Glomerular endothelial cell (primary cell): ENCODE measurements at regions not wholly inside any gene's neighbourhood (a gene's known extent, or its start where the extent isn't known, plus 50 kb on each side); places are given as distances from the start of the nearest gene placed in this dataset.

Experiments used
- DNase-seq: peaks from one replicate; pipeline ENCODE4 v3.0.0-alpha.2; 2011; ENCODE audit warnings: low read depth, low spot score; ENCODE audit errors: extremely low read depth

GRCh38 chr16:63239065-63239570 lies 1202.9 kb upstream of the CDH8 start:
- DNase-seq: no peak

GRCh38 chr16:63230421-63231040 lies 1194.3 kb upstream of the CDH8 start:
- no peak for DNase-seq

- no peak for DNase-seq
Observed at GRCh38 chr16:63228259-63228658, 1192.0 kb upstream of the CDH8 start.

- DNase-seq: no peak
Observed at GRCh38 chr16:63223851-63224250, 1187.6 kb upstream of the CDH8 start.

DNA sequence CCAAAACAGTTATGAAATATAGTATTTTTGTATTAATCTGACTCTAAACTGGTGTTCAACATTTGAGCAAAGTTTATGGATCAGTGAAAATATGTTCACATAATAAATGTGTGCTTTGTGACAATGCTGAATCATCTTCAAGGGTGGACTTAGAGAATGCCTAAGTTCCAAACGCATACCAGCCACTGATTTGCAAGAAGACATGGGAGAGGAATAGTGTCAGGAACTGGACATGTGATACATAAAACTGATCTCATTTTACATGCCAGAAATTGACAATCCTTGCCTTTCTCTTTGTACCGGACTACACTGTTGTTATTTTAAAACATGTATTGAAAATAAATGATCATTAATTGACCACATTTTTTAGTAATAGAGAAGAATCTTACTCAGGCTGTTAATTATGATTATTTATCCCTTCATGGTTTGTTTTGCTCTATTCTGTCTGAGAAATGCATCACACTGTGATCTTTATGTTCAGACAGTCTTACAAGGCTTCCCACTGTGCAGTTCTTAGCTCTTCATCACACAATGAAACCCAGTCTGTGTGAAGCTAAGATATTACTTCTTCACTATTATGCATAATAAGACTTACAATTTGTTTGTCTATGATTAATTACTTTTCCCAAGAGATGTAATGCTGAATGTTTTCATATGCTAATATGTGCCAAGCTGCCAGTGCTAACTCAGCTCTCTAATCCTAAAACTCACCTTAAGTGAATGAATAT lies 1180.6 kb upstream of the CDH8 start:
- no peak for DNase-seq

DNA sequence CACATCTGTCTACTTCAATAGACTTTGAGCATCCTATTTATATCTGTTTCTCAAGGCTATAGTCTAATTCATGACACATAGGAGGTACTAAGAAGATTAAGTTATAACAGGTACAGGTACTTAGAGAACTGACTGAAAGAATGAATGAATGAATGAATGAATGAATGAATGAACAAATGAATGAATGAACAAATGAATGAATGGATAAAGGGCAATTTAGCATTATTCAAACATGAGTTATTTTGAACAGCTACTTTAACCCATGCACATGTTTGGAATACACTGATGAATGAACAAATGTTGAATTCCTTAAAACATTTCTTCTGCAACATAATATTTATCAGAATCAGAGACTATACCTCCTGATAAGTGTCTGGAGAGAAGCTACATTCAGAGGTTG lies 1165.6 kb upstream of the CDH8 start:
- DNase-seq: no peak

- DNase-seq: no peak
Observed at GRCh38 chr16:63200940-63201339, 1164.7 kb upstream of the CDH8 start.

DNA sequence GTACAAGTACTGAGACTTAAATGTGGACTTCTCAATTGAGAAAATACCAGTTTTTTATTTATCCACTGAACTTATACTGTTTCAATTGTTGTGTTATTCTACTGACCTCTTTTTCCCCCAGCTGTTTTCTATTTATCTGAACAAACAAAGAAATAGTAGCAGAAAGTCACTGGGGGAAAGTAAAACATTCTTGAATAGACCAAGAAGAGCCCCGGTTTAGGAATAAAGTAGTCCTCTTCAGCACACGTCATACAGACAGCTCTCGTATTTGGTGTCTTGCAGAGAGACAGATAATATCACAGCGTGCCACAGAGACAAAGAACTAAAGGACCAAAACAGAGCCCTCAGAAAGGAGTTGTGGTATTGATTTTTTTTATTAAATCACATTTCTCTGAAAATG lies 1159.1 kb upstream of the CDH8 start:
- no peak for DNase-seq

DNA sequence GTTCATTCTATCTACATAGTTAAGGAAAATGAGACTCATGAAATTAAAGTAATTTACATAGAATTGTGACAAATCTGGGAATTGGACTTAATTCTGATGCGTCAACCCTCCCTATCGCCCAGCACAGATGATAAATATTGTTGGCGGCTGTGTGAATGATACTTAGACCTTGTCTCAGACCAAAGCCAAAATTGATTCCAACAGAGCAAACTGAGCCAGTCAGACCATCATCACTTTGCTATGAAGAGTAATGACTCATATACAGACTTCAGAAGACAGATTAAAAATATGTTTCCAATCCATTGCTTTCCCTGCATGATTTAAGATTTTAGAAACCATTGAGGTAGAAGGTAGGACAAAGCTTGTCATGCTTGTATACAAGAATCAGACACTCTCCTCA lies 1156.7 kb upstream of the CDH8 start:
- no peak for DNase-seq

DNA sequence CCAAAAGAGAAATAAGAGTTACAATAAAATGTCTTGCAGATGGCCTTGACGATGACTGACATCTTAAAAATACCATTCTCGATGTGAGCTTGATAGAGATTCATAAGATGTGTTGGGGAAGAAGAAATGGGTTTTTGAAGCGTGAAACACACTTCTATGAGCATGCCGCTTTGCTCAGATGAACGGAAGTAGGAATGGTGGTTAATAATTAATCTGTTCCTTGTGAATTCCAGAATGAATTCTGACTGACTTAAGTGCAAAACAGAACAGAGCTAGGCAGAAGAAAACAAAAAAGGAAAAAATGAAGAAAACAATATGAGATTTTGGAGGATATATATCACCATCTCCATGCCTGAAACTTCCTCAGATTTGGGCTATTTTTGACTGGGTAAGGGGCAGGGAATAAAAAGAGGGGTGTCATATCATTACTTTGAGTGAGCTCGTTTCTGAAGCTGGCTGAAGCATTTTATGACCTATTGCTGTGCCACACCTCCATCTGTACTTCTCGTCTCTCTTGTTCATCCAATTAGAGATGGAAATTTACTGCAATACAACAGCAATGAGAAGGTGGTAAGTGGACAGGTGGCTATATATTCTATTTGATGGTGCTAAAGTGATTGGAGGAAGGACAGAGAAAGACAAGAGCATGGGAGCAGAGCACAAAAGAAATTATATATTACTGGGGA lies 1152.0 kb upstream of the CDH8 start:
- no peak for DNase-seq

GRCh38 chr16:63187638-63188037 lies 1151.4 kb upstream of the CDH8 start:
- no peak for DNase-seq

DNA sequence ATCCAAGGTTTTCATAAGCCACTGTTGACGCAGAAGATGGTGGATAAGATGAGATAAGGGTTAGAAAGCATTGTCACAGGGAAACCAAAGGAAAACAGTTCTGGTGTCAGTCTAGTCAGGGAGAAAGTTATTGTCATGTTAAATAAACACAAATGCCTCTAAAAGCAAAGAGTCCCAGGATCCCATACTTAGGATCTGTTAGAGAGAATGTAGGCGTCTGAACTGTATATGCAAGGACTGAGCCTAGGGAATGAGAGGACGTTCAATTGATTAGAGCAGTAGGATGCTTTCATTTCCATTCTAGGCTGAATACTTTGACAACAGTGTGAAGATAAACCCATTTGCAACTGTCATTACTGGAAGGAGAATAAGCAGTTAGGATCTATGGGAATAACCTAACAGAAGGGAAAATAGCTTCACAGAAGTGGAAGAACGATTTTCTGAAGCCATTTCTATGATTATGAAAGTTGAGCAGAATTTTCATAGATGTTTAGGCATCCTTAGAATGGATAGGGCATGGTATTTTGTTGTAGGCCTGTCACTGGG lies 1149.1 kb upstream of the CDH8 start:
- no peak for DNase-seq

DNA sequence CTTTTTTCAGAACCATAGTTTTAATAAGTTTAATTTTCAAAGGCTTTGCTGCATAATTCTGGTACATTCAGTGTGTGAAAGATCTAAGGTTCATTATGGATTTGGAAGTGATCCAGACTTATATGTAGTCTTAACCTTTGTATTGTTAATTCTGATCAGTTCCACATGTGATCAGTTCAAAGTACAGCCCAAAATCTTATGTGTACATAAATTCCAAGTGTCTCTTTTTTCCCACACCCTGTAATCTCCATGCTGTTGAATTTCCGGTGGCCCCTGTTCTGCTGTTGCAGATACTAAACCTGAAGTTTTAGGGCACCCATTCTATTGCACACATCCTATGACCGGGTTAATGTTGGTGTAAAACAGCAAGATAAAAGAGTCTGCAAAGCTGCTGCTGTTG lies 1147.5 kb upstream of the CDH8 start:
- DNase-seq: no peak

GRCh38 chr16:63175313-63175712 lies 1139.1 kb upstream of the CDH8 start:
- DNase-seq: no peak

DNA sequence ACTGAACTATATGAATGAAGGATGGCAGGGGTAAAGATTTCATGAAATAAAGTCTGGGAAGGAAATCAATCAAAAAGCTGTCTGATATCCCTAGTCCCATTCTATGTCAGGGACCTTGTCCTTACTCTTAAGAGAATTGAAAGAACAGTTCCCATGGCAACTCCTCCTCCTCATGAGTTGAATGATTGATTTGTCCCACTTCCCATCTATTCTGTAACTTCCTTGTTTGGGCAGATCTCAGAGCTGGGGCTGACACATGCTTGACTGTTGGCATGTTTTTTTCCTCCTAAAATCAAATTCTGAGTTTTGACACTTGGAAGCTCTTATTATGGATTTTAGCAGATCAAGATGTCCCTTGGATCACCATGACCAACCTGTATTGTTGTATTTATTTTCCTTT lies 1138.6 kb upstream of the CDH8 start:
- DNase-seq: no peak

DNA sequence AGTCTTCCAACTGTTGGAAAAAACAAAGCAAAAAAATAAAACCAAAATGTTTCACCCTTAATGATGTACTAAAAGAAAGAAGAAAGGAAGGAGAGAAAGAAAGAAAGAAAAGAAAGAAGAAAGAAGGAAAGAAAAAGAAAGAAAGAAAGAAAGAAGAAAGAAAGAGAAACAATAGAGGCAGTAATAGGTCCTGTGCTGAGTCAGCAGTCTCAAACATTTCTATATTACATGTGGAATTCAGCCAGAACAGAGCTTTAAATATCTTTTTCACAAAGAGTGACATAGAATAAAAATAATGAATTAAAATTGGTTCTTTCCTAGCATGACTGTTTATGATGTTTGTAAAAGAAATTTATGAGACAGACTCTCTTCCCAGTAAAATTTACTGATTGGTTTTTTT lies 1135.3 kb upstream of the CDH8 start:
- DNase-seq: no peak

DNA sequence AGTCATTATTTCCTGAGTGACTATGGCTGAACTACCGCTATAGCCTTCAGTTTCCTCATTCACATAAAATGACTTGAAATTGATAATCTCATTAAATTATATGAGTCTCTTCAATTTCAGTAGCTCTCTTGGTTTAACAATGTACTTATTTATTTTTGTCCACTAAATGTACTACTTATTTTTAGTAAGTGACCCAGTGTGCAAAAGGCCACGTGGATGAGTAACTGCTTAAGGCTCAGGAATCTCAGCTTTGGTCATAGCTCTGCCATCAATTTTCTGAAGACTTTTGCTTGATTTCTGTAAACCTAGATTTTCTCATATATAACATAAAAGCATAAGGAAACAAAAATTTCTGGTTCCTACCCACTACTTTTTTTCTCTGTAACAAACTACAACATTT lies 1132.9 kb upstream of the CDH8 start:
- no peak for DNase-seq

- no peak for DNase-seq
Observed at GRCh38 chr16:63157818-63158217, 1121.6 kb upstream of the CDH8 start.

DNA sequence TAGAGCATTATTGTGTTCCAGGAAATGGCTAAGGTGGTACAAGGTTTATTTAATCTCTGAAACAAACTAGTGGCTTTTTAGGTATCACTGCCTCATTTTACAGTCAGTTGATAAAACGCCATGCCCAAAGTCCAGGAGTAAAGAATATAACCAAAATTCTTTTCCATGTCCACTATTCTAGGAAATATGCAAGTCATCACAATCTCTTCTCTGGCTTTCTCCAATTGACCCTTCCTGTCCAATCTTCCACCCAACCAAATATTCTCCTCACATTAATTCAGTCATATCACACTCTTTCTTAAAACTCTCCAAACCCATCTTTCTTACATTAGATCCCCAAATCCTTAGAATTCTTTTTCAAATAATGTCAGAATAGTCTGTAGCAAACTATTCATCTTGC lies 1110.0 kb upstream of the CDH8 start:
- no peak for DNase-seq

GRCh38 chr16:63145411-63145810 lies 1109.2 kb upstream of the CDH8 start:
- DNase-seq: no peak

GRCh38 chr16:63135069-63135468 lies 1098.8 kb upstream of the CDH8 start:
- no peak for DNase-seq

GRCh38 chr16:63131503-63131902 lies 1095.3 kb upstream of the CDH8 start:
- DNase-seq: no peak
